ENCODE measurements at regions not wholly inside any gene's neighbourhood (a gene's known extent, or its start where the extent isn't known, plus 50 kb on each side); places are given as distances from the start of the nearest gene placed in this dataset.

DNA sequence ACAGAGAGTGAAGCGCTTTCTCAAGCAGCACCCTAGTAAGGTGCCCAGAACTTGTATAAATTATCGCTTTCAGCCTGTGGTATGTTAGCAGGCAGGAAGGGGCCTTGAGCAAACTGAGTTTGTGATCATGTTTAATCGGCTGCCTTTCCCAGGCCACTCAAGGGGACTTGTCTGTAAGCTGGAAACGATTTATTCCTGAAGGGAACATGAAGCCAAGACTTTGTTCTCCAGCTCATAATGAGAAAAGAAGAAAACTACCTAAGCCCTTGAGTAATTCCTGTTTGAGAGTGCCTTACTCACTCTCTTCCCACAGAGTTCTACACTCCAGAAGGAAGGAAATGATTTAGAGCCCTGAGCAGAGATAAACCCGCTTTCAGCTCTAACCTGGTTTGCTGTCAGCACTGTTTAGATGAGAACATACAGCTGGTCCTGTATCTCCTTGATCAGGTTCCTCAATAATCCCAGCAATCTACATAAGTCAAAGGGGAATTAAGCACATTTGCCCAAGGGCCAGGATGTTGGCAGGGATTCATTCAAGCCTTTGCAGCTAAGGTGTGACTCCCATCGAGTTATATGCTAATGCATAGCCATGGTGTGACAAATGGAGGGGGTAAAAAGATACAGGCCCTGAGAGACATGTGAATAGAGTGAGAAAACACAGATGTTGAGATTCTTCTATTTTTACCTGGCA, 187.7 kb upstream of the SLC24A5 start:
- TF ChIP-seq, protein P1, sequence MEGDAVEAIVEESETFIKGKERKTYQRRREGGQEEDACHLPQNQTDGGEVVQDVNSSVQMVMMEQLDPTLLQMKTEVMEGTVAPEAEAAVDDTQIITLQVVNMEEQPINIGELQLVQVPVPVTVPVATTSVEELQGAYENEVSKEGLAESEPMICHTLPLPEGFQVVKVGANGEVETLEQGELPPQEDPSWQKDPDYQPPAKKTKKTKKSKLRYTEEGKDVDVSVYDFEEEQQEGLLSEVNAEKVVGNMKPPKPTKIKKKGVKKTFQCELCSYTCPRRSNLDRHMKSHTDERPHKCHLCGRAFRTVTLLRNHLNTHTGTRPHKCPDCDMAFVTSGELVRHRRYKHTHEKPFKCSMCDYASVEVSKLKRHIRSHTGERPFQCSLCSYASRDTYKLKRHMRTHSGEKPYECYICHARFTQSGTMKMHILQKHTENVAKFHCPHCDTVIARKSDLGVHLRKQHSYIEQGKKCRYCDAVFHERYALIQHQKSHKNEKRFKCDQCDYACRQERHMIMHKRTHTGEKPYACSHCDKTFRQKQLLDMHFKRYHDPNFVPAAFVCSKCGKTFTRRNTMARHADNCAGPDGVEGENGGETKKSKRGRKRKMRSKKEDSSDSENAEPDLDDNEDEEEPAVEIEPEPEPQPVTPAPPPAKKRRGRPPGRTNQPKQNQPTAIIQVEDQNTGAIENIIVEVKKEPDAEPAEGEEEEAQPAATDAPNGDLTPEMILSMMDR (IDR thresholded peaks at IDR 0.05) = no peak
- no peak for TF ChIP-seq POLR2A (IDR thresholded peaks at IDR 0.05)
